Pancreas (tissue), 10 donors: ENCODE measurements at regions not wholly inside any gene's neighbourhood (a gene's known extent, or its start where the extent isn't known, plus 50 kb on each side); places are given as distances from the start of the nearest gene placed in this dataset.

Source experiments
- ATAC-seq, 4 donors: fragments of 200-7000 bp; cut with Tn5 transposase; one replicate each; pipeline versions ENCODE4 v1.8.0 to v1.9.1; 2020; ENCODE audit warnings: mild to moderate bottlenecking in 4 of 4, moderate library complexity in 4 of 4
- DNase-seq, 6 donors: peaks; one replicate each; pipeline ENCODE4 v3.0.0-alpha.2; 2020
- FAIRE-seq: peaks from 2 replicates; lab custom pipeline; 2012; peaks lifted over from hg19 to GRCh38; lab: Jason Lieb, UNC
- H3K27ac ChIP-seq, 4 donors: fragments of 200-600 bp; sonication (generic); 1 replicate in 3 of 4; 2 replicates in 1 of 4; pipeline versions ENCODE4 v1.5.0 to v1.8.0; 2020
- H3K27me3 ChIP-seq, 4 donors: fragments of 200-600 bp; one replicate each; pipeline ENCODE4 v1.8.0; 2021
- H3K36me3 ChIP-seq, 3 donors: fragments of 200-600 bp; sonication (generic) in 1 of 3; one replicate each; pipeline versions ENCODE4 v1.5.0 to v1.8.0; 2020 to 2021
- H3K4me1 ChIP-seq, 3 donors: fragments of 200-600 bp; one replicate each; pipeline ENCODE4 v1.8.0; 2021
- H3K4me3 ChIP-seq, 4 donors: fragments of 200-600 bp; sonication (generic) in 2 of 4; one replicate each; pipeline versions ENCODE4 v1.5.0 to v1.8.0; 2020 to 2021
- H3K9me3 ChIP-seq, 4 donors: fragments of 200-600 bp; one replicate each; pipeline ENCODE4 v1.8.0; 2021
- WGBS, 2 donors: extraction: QIAGEN DNeasy Blood & Tissue Kit; methylation state at CpG; one replicate each; pipeline ENCODE4 v1.1.7; 2013; 5-methylcytosine and 5-hydroxymethylcytosine counted together
- intact Hi-C, 3 donors: fragments of 100-400 bp; cut with DNase I; formaldehyde crosslinking; loops; one replicate each; pipeline versions ENCODE4 v1.11.1 to v1.14.2; 2022
- TF ChIP-seq, protein P1 (sequence below), 4 donors: fragments of 200-600 bp; sonication (generic) in 3 of 4; IDR thresholded peaks; one replicate each; pipeline versions ENCODE4 v1.5.0 to v1.8.0; 2021; ENCODE audit warnings: antibody characterized with exemption in 4 of 4
- donor health status: healthy with polysubstance abuse.
- donor health status: DM: no; HTN: no; CAD: no; lungs with moderate emphysema.
- donor health status: DM: no; HTN: no; CAD: no.
- donor health status: control.
- donor health status: control.
- donor health status: Bipolar disorder and iron deficiency.
- donor health status: DM: yes; HTN: yes; CAD: no.
- donor health status: DM: no; HTN: no; CAD: no.
- donor health status: DM: no; HTN: no; CAD: no.
- donor health status: DM: yes; HTN: yes; CAD: no.

DNA sequence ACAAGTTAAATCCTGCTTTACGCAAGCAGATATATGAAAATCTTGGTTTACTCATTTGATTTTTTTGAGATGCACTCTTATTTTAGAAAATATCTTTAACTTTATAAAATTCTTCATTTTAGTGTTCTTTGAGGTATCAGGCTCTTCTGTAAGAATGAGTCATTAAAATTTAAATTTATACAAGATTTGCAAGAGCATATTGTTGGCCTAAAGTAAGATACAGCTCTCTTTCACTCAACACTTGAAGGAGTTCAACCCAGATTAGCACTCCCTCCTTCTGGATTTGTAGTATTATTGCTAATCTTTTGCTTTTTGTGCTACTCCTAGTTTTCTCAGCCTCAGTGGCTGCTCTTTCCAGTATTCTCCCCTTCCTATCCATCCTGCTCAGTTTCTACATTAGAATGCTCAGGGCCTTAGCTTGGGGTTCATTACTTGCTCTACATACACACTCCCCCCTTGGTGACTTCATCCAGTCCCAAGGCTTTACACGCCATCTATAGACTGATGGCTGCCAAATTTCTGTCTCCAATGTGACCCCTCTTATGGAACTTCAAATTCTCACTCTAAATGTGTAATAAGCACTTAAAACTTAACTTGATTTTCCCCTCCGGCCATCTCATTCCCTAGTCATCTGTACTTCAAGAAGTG, 425.3 kb upstream of the FANCL start:
- Histone ChIP-seq H3K27ac (no peak overlapping the region), H3K27me3 (no peaks in the 10 kb centered on the region), H3K9me3 (no peaks in the 10 kb centered on the region), H3K4me1 (peaks cover 0 to 6% (median 0%) of the 10 kb centered on the region in 3 donors), H3K4me3 (no peak overlapping the region), H3K36me3 (no peaks in the 10 kb centered on the region)
- DNase-seq (no peak), FAIRE-seq (no peak), ATAC-seq (no peak)
- intact Hi-C loops, result no loop called here
- 86 to 93% methylated on average over 3 of the region's 3 CpGs for WGBS, 2 donors
- TF ChIP-seq, protein P1, sequence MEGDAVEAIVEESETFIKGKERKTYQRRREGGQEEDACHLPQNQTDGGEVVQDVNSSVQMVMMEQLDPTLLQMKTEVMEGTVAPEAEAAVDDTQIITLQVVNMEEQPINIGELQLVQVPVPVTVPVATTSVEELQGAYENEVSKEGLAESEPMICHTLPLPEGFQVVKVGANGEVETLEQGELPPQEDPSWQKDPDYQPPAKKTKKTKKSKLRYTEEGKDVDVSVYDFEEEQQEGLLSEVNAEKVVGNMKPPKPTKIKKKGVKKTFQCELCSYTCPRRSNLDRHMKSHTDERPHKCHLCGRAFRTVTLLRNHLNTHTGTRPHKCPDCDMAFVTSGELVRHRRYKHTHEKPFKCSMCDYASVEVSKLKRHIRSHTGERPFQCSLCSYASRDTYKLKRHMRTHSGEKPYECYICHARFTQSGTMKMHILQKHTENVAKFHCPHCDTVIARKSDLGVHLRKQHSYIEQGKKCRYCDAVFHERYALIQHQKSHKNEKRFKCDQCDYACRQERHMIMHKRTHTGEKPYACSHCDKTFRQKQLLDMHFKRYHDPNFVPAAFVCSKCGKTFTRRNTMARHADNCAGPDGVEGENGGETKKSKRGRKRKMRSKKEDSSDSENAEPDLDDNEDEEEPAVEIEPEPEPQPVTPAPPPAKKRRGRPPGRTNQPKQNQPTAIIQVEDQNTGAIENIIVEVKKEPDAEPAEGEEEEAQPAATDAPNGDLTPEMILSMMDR (IDR thresholded peaks at IDR 0.05), result no peak

GRCh38 chr2:58665154-58665553, 424.0 kb upstream of the FANCL start:
- no peaks in the 10 kb centered on the region for H3K4me1 ChIP-seq
- TF ChIP-seq, protein P1 (IDR thresholded peaks at IDR 0.05), result no peak
- H3K27ac ChIP-seq, result no peak overlapping the region
- FAIRE-seq (no peak), ATAC-seq (no peak), DNase-seq (no peak)
- H3K4me3 ChIP-seq, result no peak overlapping the region
- intact Hi-C loops, result no loop called here
- no peaks in the 10 kb centered on the region for H3K27me3 ChIP-seq
- 68 to 69% methylated on average over 3 of the region's 3 CpGs for WGBS, 2 donors
- no peaks in the 10 kb centered on the region for H3K36me3 ChIP-seq
- H3K9me3 ChIP-seq, result no peaks in the 10 kb centered on the region

GRCh38 chr2:58664523-58665151, 423.5 kb upstream of the FANCL start:
- no peak for DNase-seq
- WGBS, 2 donors, result 66 to 76% methylated on average over 5 of the region's 5 CpGs
- TF ChIP-seq, protein P1 (IDR thresholded peaks at IDR 0.05), result no peak

GRCh38 chr2:58660046-58660445, 418.9 kb upstream of the FANCL start:
- DNase-seq, result no peak
- H3K27me3 ChIP-seq, result no peaks in the 10 kb centered on the region
- TF ChIP-seq, protein P1 (IDR thresholded peaks at IDR 0.05), result no peak
- WGBS, 2 donors, result 82 to 85% methylated on average over 4 of the region's 4 CpGs
- H3K4me1 ChIP-seq, result no peaks in the 10 kb centered on the region
- ATAC-seq, result no peak
- no peak overlapping the region for H3K27ac ChIP-seq
- no peak overlapping the region for H3K4me3 ChIP-seq
- H3K36me3 ChIP-seq, result no peaks in the 10 kb centered on the region
- no peak for FAIRE-seq
- intact Hi-C loops, result no loop called here
- no peaks in the 10 kb centered on the region for H3K9me3 ChIP-seq

More at GRCh38 chr2:58664523-58665151, 423.5 kb upstream of the FANCL start:
- Histone ChIP-seq H3K4me1 (no peaks in the 10 kb centered on the region), H3K36me3 (no peaks in the 10 kb centered on the region), H3K27ac (no peak overlapping the region), H3K9me3 (no peaks in the 10 kb centered on the region), H3K4me3 (no peak overlapping the region), H3K27me3 (no peaks in the 10 kb centered on the region)
- intact Hi-C loops, result no loop called here
- no peak for ATAC-seq
- no peak for FAIRE-seq

DNA sequence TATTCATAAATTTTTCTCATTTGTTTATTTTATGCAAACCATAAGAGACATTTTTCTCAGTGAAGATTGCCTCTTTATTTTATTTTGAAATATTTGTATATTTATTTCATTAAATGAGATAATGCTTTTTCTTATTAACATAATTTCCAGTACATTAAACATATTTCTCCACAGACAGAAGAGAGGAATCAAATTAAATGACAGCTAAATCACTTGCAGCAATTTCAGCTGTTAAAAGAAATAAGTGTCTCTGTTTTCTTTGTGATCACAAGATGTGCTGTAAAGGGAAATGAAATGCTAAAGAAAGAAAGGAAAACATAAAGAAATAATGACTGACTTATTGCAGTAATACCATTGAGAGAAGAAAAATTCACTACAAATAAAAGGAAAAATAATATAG, 414.0 kb upstream of the FANCL start:
- DNase-seq, result no peak
- intact Hi-C loops, result no loop called here
- Histone ChIP-seq H3K27me3 (no peaks in the 10 kb centered on the region), H3K27ac (no peak overlapping the region), H3K9me3 (no peaks in the 10 kb centered on the region), H3K36me3 (no peaks in the 10 kb centered on the region), H3K4me3 (no peak overlapping the region), H3K4me1 (no peaks in the 10 kb centered on the region)
- FAIRE-seq, result no peak
- no peak for ATAC-seq
- TF ChIP-seq, protein P1 (IDR thresholded peaks at IDR 0.05), result no peak
